ENCODE measurements at regions not wholly inside any gene's neighbourhood (a gene's known extent, or its start where the extent isn't known, plus 50 kb on each side); places are given as distances from the start of the nearest gene placed in this dataset.

DNA sequence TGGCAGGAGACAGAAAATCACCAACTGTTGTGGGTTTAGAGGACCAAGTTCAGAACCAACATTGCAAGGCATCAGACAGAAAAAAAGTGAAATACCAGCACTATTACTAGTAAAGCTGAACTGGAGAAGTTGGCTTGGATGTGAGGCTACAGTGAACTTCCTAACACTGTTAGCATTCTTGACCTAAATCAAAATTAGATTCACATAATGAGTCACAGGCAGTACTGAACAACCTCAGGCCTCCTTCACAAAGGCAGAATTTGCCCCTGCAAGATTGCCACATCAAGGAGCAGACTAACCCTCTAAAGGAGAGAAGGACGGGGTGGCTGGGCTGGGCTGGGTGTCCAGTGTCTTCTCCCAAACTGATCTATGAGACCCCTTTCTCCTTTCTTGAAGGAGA is 539.7 kb downstream of the SNAPC1 start:
- H3K27me3 ChIP-seq, result no peaks in the 10 kb centered on the region
- no peak overlapping the region for H3K27ac ChIP-seq
- H3K36me3 ChIP-seq, result no peaks in the 10 kb centered on the region
- intact Hi-C loops (cut with DNase I), result no loop called here
- no peak overlapping the region for H3K4me3 ChIP-seq
- TF ChIP-seq, protein P1, sequence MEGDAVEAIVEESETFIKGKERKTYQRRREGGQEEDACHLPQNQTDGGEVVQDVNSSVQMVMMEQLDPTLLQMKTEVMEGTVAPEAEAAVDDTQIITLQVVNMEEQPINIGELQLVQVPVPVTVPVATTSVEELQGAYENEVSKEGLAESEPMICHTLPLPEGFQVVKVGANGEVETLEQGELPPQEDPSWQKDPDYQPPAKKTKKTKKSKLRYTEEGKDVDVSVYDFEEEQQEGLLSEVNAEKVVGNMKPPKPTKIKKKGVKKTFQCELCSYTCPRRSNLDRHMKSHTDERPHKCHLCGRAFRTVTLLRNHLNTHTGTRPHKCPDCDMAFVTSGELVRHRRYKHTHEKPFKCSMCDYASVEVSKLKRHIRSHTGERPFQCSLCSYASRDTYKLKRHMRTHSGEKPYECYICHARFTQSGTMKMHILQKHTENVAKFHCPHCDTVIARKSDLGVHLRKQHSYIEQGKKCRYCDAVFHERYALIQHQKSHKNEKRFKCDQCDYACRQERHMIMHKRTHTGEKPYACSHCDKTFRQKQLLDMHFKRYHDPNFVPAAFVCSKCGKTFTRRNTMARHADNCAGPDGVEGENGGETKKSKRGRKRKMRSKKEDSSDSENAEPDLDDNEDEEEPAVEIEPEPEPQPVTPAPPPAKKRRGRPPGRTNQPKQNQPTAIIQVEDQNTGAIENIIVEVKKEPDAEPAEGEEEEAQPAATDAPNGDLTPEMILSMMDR (IDR thresholded peaks at IDR 0.05), result no peak
- no peaks in the 10 kb centered on the region for H3K4me1 ChIP-seq
- no peak for ATAC-seq
- no peak for DNase-seq
- H3K9me3 ChIP-seq, result no peaks in the 10 kb centered on the region

DNA sequence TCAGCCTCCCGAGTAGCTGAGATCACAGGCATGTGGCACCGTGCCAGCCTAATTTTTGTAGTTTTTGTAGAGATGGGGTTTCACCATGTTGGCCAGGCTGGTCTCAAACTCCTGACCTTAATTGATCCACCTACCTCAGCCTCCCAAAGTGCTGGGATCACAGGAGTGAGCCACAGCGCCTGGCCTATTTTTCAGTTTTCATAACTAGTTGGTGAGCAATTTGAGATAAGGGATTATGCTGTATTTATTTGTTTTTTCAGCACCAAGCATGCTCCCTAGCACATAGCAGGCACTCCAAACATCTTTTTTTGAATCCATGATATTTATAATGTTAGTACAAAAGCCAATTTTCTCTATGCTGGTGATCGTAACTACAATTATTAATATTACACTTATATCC is 541.2 kb downstream of the SNAPC1 start:
- DNase-seq (no peak), ATAC-seq (no peak)
- Histone ChIP-seq H3K27me3 (no peaks in the 10 kb centered on the region), H3K4me3 (no peak overlapping the region), H3K4me1 (no peaks in the 10 kb centered on the region), H3K27ac (no peak overlapping the region), H3K36me3 (no peaks in the 10 kb centered on the region), H3K9me3 (no peaks in the 10 kb centered on the region)
- TF ChIP-seq, protein P1 (IDR thresholded peaks at IDR 0.05), result no peak
- intact Hi-C loops (cut with DNase I), result no loop called here

GRCh38 chr14:62304257-62304656 is 542.0 kb downstream of the SNAPC1 start:
- DNase-seq (no peak), ATAC-seq (no peak)
- intact Hi-C loops (cut with DNase I), result no loop called here
- no peak overlapping the region for H3K27ac ChIP-seq
- TF ChIP-seq, protein P1 (IDR thresholded peaks at IDR 0.05), result no peak
- no peak overlapping the region for H3K4me3 ChIP-seq
- H3K9me3 ChIP-seq, result no peaks in the 10 kb centered on the region
- H3K36me3 ChIP-seq, result no peaks in the 10 kb centered on the region
- no peaks in the 10 kb centered on the region for H3K27me3 ChIP-seq
- H3K4me1 ChIP-seq, result no peaks in the 10 kb centered on the region

DNA sequence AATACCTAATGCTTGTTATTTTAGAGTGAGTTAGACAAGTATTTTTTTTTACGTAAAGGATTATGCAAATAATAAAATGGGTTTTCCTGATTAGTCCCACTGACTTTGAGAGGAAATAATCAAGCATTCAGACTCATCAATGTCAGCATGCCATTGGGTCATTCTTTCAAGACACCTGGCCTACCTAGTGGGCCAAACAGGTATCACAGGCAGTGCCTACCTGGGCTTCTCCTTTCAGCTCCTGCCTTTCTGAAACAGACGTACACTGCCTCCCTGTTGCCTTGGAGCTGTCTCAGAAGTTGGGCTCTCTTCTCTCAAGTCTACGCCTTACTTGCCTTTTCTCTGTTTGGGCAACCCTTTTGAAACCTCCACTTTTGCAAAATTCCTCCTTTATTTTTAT is 545.6 kb downstream of the SNAPC1 start:
- TF ChIP-seq, protein P1 (IDR thresholded peaks at IDR 0.05), result no peak
- intact Hi-C loops (cut with DNase I), result no loop called here
- ATAC-seq, result no peak

DNA sequence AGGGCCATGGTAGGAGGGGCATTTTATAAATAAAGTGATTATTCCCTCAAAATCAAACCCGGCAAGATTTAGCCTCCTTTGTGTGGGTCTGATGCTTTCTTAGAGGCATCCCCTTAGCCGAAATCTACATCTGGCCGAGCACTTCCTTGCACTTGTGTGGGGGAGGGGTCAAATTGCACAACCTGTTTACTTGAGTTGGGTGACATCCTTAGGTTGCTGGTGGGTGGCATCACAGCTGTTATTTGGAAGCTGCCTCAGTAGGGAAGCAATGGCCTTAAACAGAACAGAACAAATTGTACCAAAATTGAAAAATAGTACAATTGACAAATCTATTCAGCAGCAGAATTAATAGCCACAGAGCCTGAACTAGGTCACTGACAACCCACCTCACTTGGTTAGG is 546.1 kb downstream of the SNAPC1 start:
- H3K27me3 ChIP-seq, result no peaks in the 10 kb centered on the region
- H3K36me3 ChIP-seq, result no peaks in the 10 kb centered on the region

More for the DNA sequence above, 545.6 kb downstream of the SNAPC1 start:
- no peaks in the 10 kb centered on the region for H3K36me3 ChIP-seq
- no peaks in the 10 kb centered on the region for H3K4me1 ChIP-seq
- H3K27ac ChIP-seq, result no peak overlapping the region
- DNase-seq, result no peak
- no peaks in the 10 kb centered on the region for H3K27me3 ChIP-seq
- no peaks in the 10 kb centered on the region for H3K9me3 ChIP-seq
- no peak overlapping the region for H3K4me3 ChIP-seq

More for the DNA sequence above, 546.1 kb downstream of the SNAPC1 start:
- Histone ChIP-seq H3K9me3 (no peaks in the 10 kb centered on the region), H3K27ac (no peak overlapping the region), H3K4me3 (no peak overlapping the region), H3K4me1 (no peaks in the 10 kb centered on the region)
- no peak for DNase-seq
- TF ChIP-seq, protein P1 (IDR thresholded peaks at IDR 0.05), result no peak
- intact Hi-C loops (cut with DNase I), result no loop called here
- ATAC-seq, result no peak

Measured in upper lobe of right lung (tissue), 1 donor.